NCI-H2227 (cell line): ENCODE measurements at regions not wholly inside any gene's neighbourhood (a gene's known extent, or its start where the extent isn't known, plus 50 kb on each side); places are given as distances from the start of the nearest gene placed in this dataset.

ENCODE experiments used
- DNase-seq: peaks from one replicate; lab custom pipeline; 2025; ENCODE audit not compliant: unreplicated experiment; lab: John Stamatoyannopoulos, UW

- DNase-seq, result no peak
These were observed 193.3 kb upstream of the CHD6 start for GRCh38 chr20:41811456-41811855.

GRCh38 chr20:41800040-41800439, 181.9 kb upstream of the CHD6 start:
- DNase-seq, result no peak

GRCh38 chr20:41798930-41799502, 180.8 kb upstream of the CHD6 start:
- no peak for DNase-seq

- DNase-seq, result no peak
These were observed 168.0 kb upstream of the CHD6 start for GRCh38 chr20:41786158-41786557.

- no peak for DNase-seq
These were observed 166.2 kb upstream of the CHD6 start for GRCh38 chr20:41784209-41784958.

GRCh38 chr20:41783423-41784208, 165.4 kb upstream of the CHD6 start:
- DNase-seq, result no peak

- no peak for DNase-seq
These were observed 164.7 kb upstream of the CHD6 start for GRCh38 chr20:41782730-41783406.

GRCh38 chr20:41782255-41782654, 164.1 kb upstream of the CHD6 start:
- DNase-seq, result no peak

GRCh38 chr20:41776421-41776820, 158.2 kb upstream of the CHD6 start:
- peak; percentile 25 for DNase-seq

GRCh38 chr20:41774291-41774690, 156.1 kb upstream of the CHD6 start:
- no peak for DNase-seq

GRCh38 chr20:41770965-41771364, 152.8 kb upstream of the CHD6 start:
- DNase-seq, result no peak

GRCh38 chr20:41770427-41770826, 152.2 kb upstream of the CHD6 start:
- no peak for DNase-seq

GRCh38 chr20:41769592-41770018, 151.4 kb upstream of the CHD6 start:
- DNase-seq, result no peak

GRCh38 chr20:41750137-41750536, 132.0 kb upstream of the CHD6 start:
- DNase-seq, result no peak

- no peak for DNase-seq
These were observed 130.8 kb upstream of the CHD6 start for GRCh38 chr20:41748756-41749582.

GRCh38 chr20:41748051-41748450, 129.9 kb upstream of the CHD6 start:
- no peak for DNase-seq

- no peak for DNase-seq
These were observed 129.0 kb upstream of the CHD6 start for GRCh38 chr20:41747226-41747625.

- DNase-seq, result no peak
These were observed 128.5 kb upstream of the CHD6 start for GRCh38 chr20:41746635-41747034.

GRCh38 chr20:41738604-41739206, 120.5 kb upstream of the CHD6 start:
- peak; percentile 62 for DNase-seq

- no peak for DNase-seq
These were observed 117.8 kb upstream of the CHD6 start for GRCh38 chr20:41735949-41736348.
